H1 (cell line): ENCODE measurements at regions not wholly inside any gene's neighbourhood (a gene's known extent, or its start where the extent isn't known, plus 50 kb on each side); places are given as distances from the start of the nearest gene placed in this dataset.

Source experiments
- CTCF ChIA-PET: fragments of 300-600 bp; sonication (Branson Sonifier 250); formaldehyde crosslinking; loops from one replicate; lab custom pipeline; 2021; ENCODE audit not compliant: partially characterized antibody; lab: Charles Lee
- POLR2A ChIA-PET: fragments of 300-600 bp; sonication (Branson Sonifier 250); formaldehyde crosslinking; loops from one replicate; lab custom pipeline; 2021; ENCODE audit warnings: inconsistent platforms; ENCODE audit not compliant: partially characterized antibody; lab: Charles Lee
- DNase-seq, 2 experiments: peaks; one replicate each; pipeline versions ENCODE4 v3.0.0 to v3.0.0-alpha.2; 2010 to 2022; ENCODE audit warnings: low spot score in 2 of 2, low read depth in 1 of 2, mixed read lengths in 1 of 2
- FAIRE-seq: peaks from 2 replicates; lab custom pipeline; 2011; peaks lifted over from hg19 to GRCh38; lab: Jason Lieb, UNC
- H2AFZ ChIP-seq: 2 replicates; pipeline ENCODE4 v1.8.1; 2012; ENCODE audit warnings: low read length, inconsistent platforms
- H2AK5ac ChIP-seq: 2 replicates; pipeline ENCODE4 v1.6.1; 2013; ENCODE audit warnings: low read depth, low read length
- H2BK120ac ChIP-seq: replicated peaks from 2 replicates; pipeline ENCODE3; 2013; ENCODE audit warnings: low read depth, low read length, inconsistent platforms
- H2BK12ac ChIP-seq: 2 replicates; pipeline ENCODE4 v1.6.1; 2013; ENCODE audit warnings: low read depth, low read length
- H2BK15ac ChIP-seq: 2 replicates; pipeline ENCODE4 v1.6.1; 2013; ENCODE audit warnings: low read length
- H2BK20ac ChIP-seq: 2 replicates; pipeline ENCODE4 v1.6.1; 2013; ENCODE audit warnings: low read length
- H2BK5ac ChIP-seq: 2 replicates; pipeline ENCODE4 v1.6.1; 2013; ENCODE audit warnings: low read depth, low read length
- H3K14ac ChIP-seq: 2 replicates; pipeline ENCODE4 v1.6.1; 2013; ENCODE audit warnings: inconsistent platforms; ENCODE audit not compliant: insufficient read length
- H3K18ac ChIP-seq: 2 replicates; pipeline ENCODE4 v1.6.1; 2013; ENCODE audit warnings: low read length; ENCODE audit errors: extremely low read depth
- H3K23ac ChIP-seq: 2 replicates; pipeline ENCODE4 v1.6.1; 2013; ENCODE audit warnings: inconsistent platforms; ENCODE audit not compliant: insufficient read length
- H3K23me2 ChIP-seq: 2 replicates; pipeline ENCODE4 v1.6.1; 2013; ENCODE audit warnings: low read depth, low read length
- H3K27ac ChIP-seq: 2 replicates; pipeline ENCODE4 v1.6.1; 2011; ENCODE audit warnings: low read depth, low read length, inconsistent platforms
- H3K27me3 ChIP-seq, 4 experiments: replicated peaks in 1 of 4; 1 replicate in 1 of 4; 2 replicates in 3 of 4; pipeline versions ENCODE4 v1.6.1 to v1.8.1; 2011 to 2013; ENCODE audit warnings: low read length in 3 of 4, mild to moderate bottlenecking in 3 of 4, inconsistent platforms in 2 of 4, mixed read lengths in 2 of 4, moderate library complexity in 1 of 4; ENCODE audit not compliant: control insufficient read depth in 3 of 4, insufficient read depth in 3 of 4; ENCODE audit errors: extremely low read depth in 1 of 4
- H3K36me3 ChIP-seq, 4 experiments: 2 replicates each; pipeline versions ENCODE4 v1.6.1 to v1.8.1; 2011 to 2013; ENCODE audit warnings: mild to moderate bottlenecking in 4 of 4, low read length in 3 of 4, moderate library complexity in 2 of 4, control low read depth in 1 of 4, inconsistent platforms in 1 of 4; ENCODE audit not compliant: insufficient read depth in 4 of 4, control insufficient read depth in 2 of 4
- H3K4ac ChIP-seq: replicated peaks from 2 replicates; pipeline ENCODE3; 2013; ENCODE audit warnings: low read length, low read depth, mixed read lengths, inconsistent platforms; ENCODE audit not compliant: insufficient read length
- H3K4me1 ChIP-seq, 4 experiments: replicated peaks in 1 of 4; 1 replicate in 1 of 4; 2 replicates in 3 of 4; pipeline versions ENCODE4 v1.6.1 to v1.8.1; 2011 to 2013; ENCODE audit warnings: low read length in 3 of 4, inconsistent platforms in 2 of 4, mixed read lengths in 1 of 4; ENCODE audit not compliant: insufficient read depth in 4 of 4, control insufficient read depth in 3 of 4
- H3K4me2 ChIP-seq, 2 experiments: 2 replicates each; pipeline versions ENCODE4 v1.6.1 to v1.8.1; 2011 to 2013; ENCODE audit warnings: low read depth in 2 of 2, low read length in 2 of 2, control low read depth in 1 of 2, inconsistent platforms in 1 of 2, mild to moderate bottlenecking in 1 of 2; ENCODE audit not compliant: insufficient read depth in 1 of 2
- H3K4me3 ChIP-seq, 4 experiments: fragments of 200-600, 300-600 bp in 1 of 4; sonication (generic), shearing (Covaris generic), sonication (Bioruptor Twin) in 1 of 4; 2 replicates each; pipeline versions ENCODE4 v1.5.1 to v1.8.1; 2011 to 2016; ENCODE audit warnings: low read length in 4 of 4, low read depth in 3 of 4, control low read depth in 2 of 4, inconsistent platforms in 2 of 4, mild to moderate bottlenecking in 2 of 4, mixed read lengths in 1 of 4, moderate library complexity in 1 of 4; ENCODE audit not compliant: insufficient read depth in 2 of 4; ENCODE audit errors: extremely low read depth in 1 of 4
- H3K56ac ChIP-seq: replicated peaks from 2 replicates; pipeline ENCODE3; 2013; ENCODE audit warnings: low read depth, mild to moderate bottlenecking, mixed read lengths, low read length, inconsistent platforms; ENCODE audit not compliant: insufficient read length
- H3K79me1 ChIP-seq: 2 replicates; pipeline ENCODE4 v1.6.1; 2013; ENCODE audit warnings: low read depth, low read length, control low read depth
- H3K79me2 ChIP-seq, 2 experiments: 2 replicates each; pipeline versions ENCODE4 v1.6.1 to v1.8.1; 2012 to 2013; ENCODE audit warnings: low read length in 2 of 2, mild to moderate bottlenecking in 2 of 2, inconsistent platforms in 1 of 2; ENCODE audit not compliant: insufficient read depth in 2 of 2, control insufficient read depth in 1 of 2
- H3K9ac ChIP-seq, 4 experiments: replicated peaks in 1 of 4; 1 replicate in 1 of 4; 2 replicates in 3 of 4; pipeline versions ENCODE4 v1.6.1 to v1.8.1; 2011 to 2013; ENCODE audit warnings: low read depth in 3 of 4, low read length in 3 of 4, control low read depth in 2 of 4, mild to moderate bottlenecking in 2 of 4, moderate library complexity in 2 of 4, inconsistent platforms in 1 of 4; ENCODE audit errors: extremely low read depth in 1 of 4
- H3K9me3 ChIP-seq, 2 experiments: 2 replicates each; pipeline versions ENCODE4 v1.6.1 to v1.8.1; 2012 to 2013; ENCODE audit warnings: mild to moderate bottlenecking in 2 of 2, moderate library complexity in 2 of 2, control low read depth in 1 of 2, inconsistent platforms in 1 of 2, low read depth in 1 of 2, low read length in 1 of 2, mixed read lengths in 1 of 2; ENCODE audit not compliant: insufficient read depth in 2 of 2
- H4K20me1 ChIP-seq, 2 experiments: replicated peaks in 1 of 2; 2 replicates each; pipeline versions ENCODE3 to v1.8.1; 2011 to 2013; ENCODE audit warnings: inconsistent platforms in 2 of 2, low read length in 2 of 2, mild to moderate bottlenecking in 1 of 2; ENCODE audit not compliant: insufficient read depth in 2 of 2, control insufficient read depth in 1 of 2
- H4K5ac ChIP-seq: 2 replicates; pipeline ENCODE4 v1.6.1; 2013; ENCODE audit warnings: low read length, low read depth, mixed read lengths, inconsistent platforms; ENCODE audit not compliant: insufficient read length
- H4K8ac ChIP-seq: 2 replicates; pipeline ENCODE4 v1.8.0; 2013; ENCODE audit warnings: mild to moderate bottlenecking, moderate library complexity, low read length, inconsistent platforms; ENCODE audit not compliant: insufficient read depth; ENCODE audit errors: extremely low read depth
- H4K91ac ChIP-seq: replicated peaks from 2 replicates; pipeline ENCODE3; 2013; ENCODE audit warnings: low read length, mixed read lengths, inconsistent platforms; ENCODE audit not compliant: insufficient read length
- EZH2 ChIP-seq: fragments of 200-600 bp; sonication (generic); IDR thresholded peaks from 2 replicates; pipeline ENCODE4 v1.7.1; 2012; ENCODE audit warnings: low read depth, mild to moderate bottlenecking, moderate library complexity, low read length, inconsistent platforms; ENCODE audit not compliant: severe bottlenecking
- POLR2AphosphoS5 ChIP-seq: IDR thresholded peaks from 2 replicates; pipeline ENCODE4 v1.6.1; 2011; ENCODE audit warnings: low read depth, low read length
- RBBP5 ChIP-seq: IDR thresholded peaks from 2 replicates; pipeline ENCODE4 v1.7.1; 2012; ENCODE audit warnings: low read depth, mild to moderate bottlenecking, inconsistent platforms, low read length, moderate library complexity, borderline replicate concordance
- YY1 ChIP-seq: IDR thresholded peaks from 2 replicates; pipeline ENCODE4 v1.6.1; 2011; ENCODE audit warnings: low read depth, mild to moderate bottlenecking, low read length
- WGBS, 2 experiments: shearing (Covaris generic) in 1 of 2; methylation state at CpG; one replicate each; pipeline versions ENCODE4 v1.1.6 to v1.1.7; 2013 to 2015; ENCODE audit warnings: low lambda C conversion rate in 2 of 2, mixed read lengths in 2 of 2, inconsistent platforms in 1 of 2, low coverage in 1 of 2, missing lambda C conversion rate in 1 of 2; ENCODE audit not compliant: insufficient replicate concordance in 2 of 2, insufficient coverage in 1 of 2, insufficient read length in 1 of 2; ENCODE audit errors: extremely low coverage in 1 of 2, missing lambda C conversion rate in 1 of 2; 5-methylcytosine and 5-hydroxymethylcytosine counted together
- TF ChIP-seq, protein P1 (sequence below): IDR thresholded peaks from 2 replicates; pipeline ENCODE4 v1.6.1; 2012; ENCODE audit warnings: inconsistent platforms
- TF ChIP-seq, protein P2 (sequence below), 3 experiments: IDR thresholded peaks; 1 replicate in 2 of 3; 2 replicates in 1 of 3; pipeline versions ENCODE4 v1.5.1 to v1.6.1; 2011; ENCODE audit warnings: low read length in 3 of 3, mild to moderate bottlenecking in 3 of 3, inconsistent platforms in 2 of 3, low read depth in 1 of 3, moderate library complexity in 1 of 3; ENCODE audit not compliant: insufficient read depth in 1 of 3; ENCODE audit errors: control extremely low read depth in 1 of 3

DNA sequence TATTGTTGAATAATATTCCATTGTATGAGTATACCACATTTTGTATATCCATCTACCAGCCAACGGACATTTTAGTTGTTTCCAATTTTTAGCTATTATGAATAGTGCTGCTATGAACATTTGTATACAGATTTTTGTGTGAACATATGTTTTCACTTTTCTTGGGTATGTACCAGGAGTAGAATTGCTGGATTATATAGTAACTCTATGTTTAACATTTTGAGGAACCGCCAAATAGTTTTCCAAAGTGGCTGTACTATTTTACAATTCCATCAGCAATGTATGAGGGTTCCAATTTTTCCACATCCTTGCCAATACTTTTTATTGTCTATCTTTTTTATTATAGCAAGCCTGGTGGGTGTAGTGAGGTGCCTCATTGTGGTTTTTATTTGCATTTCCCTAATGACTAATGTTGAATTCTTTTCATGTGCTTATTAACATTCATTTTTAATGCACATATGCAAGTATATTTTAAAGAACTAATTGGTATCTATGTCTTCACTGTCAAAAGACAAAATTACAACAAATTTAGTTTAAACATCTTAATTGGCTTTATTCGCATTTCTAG lies 77.5 kb upstream of the PIAS1 start:
- no peaks in the 10 kb centered on the region for H3K36me3 ChIP-seq
- no peak for FAIRE-seq
- no peaks in the 10 kb centered on the region for H3K23me2 ChIP-seq
- H2BK120ac ChIP-seq: no peak overlapping the region
- H4K8ac ChIP-seq: no peak overlapping the region
- H2BK5ac ChIP-seq: no peak overlapping the region
- no peak overlapping the region for H3K9ac ChIP-seq
- H3K27ac ChIP-seq: no peak overlapping the region
- H3K23ac ChIP-seq: no peak overlapping the region
- no peaks in the 10 kb centered on the region for H3K79me1 ChIP-seq
- H4K20me1 ChIP-seq: no peaks in the 10 kb centered on the region
- H3K4me2 ChIP-seq: no peak overlapping the region
- H3K18ac ChIP-seq: no peak overlapping the region
- 86% methylated on average over 3 of the region's 3 CpGs; no CpG with 5 or more reads in 1 of the 2 experiments for WGBS, 2 experiments
- ChIA-PET CTCF (interaction anchor here (0.6 to 1.6 kb wide), 4 partner anchors 8 to 218 kb away, joined by 3 to 6 read pairs (median 3); no protein-coding TSS in a partner anchor), POLR2A (no interaction called here)
- no peak overlapping the region for H3K56ac ChIP-seq
- H3K27me3 ChIP-seq: no peaks in the 10 kb centered on the region
- H2AFZ ChIP-seq: no peak overlapping the region
- no peak overlapping the region for H3K4me3 ChIP-seq
- H3K14ac ChIP-seq: no peak overlapping the region
- no peaks in the 10 kb centered on the region for H3K4me1 ChIP-seq
- no peak overlapping the region for H2BK15ac ChIP-seq
- H3K9me3 ChIP-seq: peaks cover 0 to 3% of the 10 kb centered on the region in 2 experiments; a peak in 1 of 4 replicates
- no peak overlapping the region for H2AK5ac ChIP-seq
- no peak for DNase-seq
- no peak overlapping the region for H4K91ac ChIP-seq
- no peak overlapping the region for H2BK12ac ChIP-seq
- H2BK20ac ChIP-seq: no peak overlapping the region
- H3K4ac ChIP-seq: no peak overlapping the region
- H3K79me2 ChIP-seq: no peaks in the 10 kb centered on the region
- H4K5ac ChIP-seq: no peak overlapping the region
- TF ChIP-seq RBBP5 (no peak), EZH2 (no peak), POLR2AphosphoS5 (no peak), YY1 (no peak)
- TF ChIP-seq, protein P1, sequence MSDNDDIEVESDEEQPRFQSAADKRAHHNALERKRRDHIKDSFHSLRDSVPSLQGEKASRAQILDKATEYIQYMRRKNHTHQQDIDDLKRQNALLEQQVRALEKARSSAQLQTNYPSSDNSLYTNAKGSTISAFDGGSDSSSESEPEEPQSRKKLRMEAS: no peak
- TF ChIP-seq, protein P2, sequence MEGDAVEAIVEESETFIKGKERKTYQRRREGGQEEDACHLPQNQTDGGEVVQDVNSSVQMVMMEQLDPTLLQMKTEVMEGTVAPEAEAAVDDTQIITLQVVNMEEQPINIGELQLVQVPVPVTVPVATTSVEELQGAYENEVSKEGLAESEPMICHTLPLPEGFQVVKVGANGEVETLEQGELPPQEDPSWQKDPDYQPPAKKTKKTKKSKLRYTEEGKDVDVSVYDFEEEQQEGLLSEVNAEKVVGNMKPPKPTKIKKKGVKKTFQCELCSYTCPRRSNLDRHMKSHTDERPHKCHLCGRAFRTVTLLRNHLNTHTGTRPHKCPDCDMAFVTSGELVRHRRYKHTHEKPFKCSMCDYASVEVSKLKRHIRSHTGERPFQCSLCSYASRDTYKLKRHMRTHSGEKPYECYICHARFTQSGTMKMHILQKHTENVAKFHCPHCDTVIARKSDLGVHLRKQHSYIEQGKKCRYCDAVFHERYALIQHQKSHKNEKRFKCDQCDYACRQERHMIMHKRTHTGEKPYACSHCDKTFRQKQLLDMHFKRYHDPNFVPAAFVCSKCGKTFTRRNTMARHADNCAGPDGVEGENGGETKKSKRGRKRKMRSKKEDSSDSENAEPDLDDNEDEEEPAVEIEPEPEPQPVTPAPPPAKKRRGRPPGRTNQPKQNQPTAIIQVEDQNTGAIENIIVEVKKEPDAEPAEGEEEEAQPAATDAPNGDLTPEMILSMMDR (IDR thresholded peaks at IDR 0.05; ENCODE audit: control extremely low read depth in 1 of 3, insufficient read depth in 1 of 3, low read depth in 1 of 3, low read length in 3 of 3): no peak
